ENCODE measurements at regions not wholly inside any gene's neighbourhood (a gene's known extent, or its start where the extent isn't known, plus 50 kb on each side); places are given as distances from the start of the nearest gene placed in this dataset.

- H3K27me3 ChIP-seq (replicated peaks in 1 of 4; ENCODE audit: control insufficient read depth in 3 of 4, extremely low read depth in 1 of 4, insufficient read depth in 3 of 4, low read length in 3 of 4): peaks cover 44 to 78% (median 68%) of the 10 kb centered on the region in 4 experiments
- no peak for TF ChIP-seq TBP (IDR thresholded peaks at IDR 0.05; ENCODE audit: low read depth, low read length)
- no peak for TF ChIP-seq JUND (IDR thresholded peaks at IDR 0.05; ENCODE audit: low read length)
- H2AFZ ChIP-seq (ENCODE audit: low read length): no peak overlapping the region
- H3K14ac ChIP-seq (ENCODE audit: insufficient read length): no peak overlapping the region
- no peak overlapping the region for H2BK5ac ChIP-seq (ENCODE audit: low read depth, low read length)
- H4K8ac ChIP-seq (ENCODE audit: extremely low read depth, insufficient read depth, low read length): no peak overlapping the region
- H3K4me3 ChIP-seq (ENCODE audit: extremely low read depth in 1 of 4, insufficient read depth in 2 of 4, low read depth in 3 of 4, low read length in 4 of 4): peak overlapping the region in 1 of 4 experiments; percentile 13; a peak in 1 of 8 replicates
- H3K18ac ChIP-seq (ENCODE audit: extremely low read depth, low read length): no peak overlapping the region
- no peak overlapping the region for H4K91ac ChIP-seq (replicated peaks; ENCODE audit: insufficient read length, low read length)
- no peak overlapping the region for H3K4ac ChIP-seq (replicated peaks; ENCODE audit: insufficient read length, low read depth, low read length)
- no peak overlapping the region for H3K27ac ChIP-seq (ENCODE audit: low read depth, low read length)
- H3K9ac ChIP-seq (replicated peaks in 1 of 4; ENCODE audit: extremely low read depth in 1 of 4, low read depth in 3 of 4, low read length in 3 of 4): no peak overlapping the region
- H2AK5ac ChIP-seq (ENCODE audit: low read depth, low read length): no peak overlapping the region
- H3K36me3 ChIP-seq (ENCODE audit: control insufficient read depth in 2 of 4, insufficient read depth in 4 of 4, low read length in 3 of 4): no peaks in the 10 kb centered on the region
- H3K23ac ChIP-seq (ENCODE audit: insufficient read length): no peak overlapping the region
- no peaks in the 10 kb centered on the region for H3K9me3 ChIP-seq (ENCODE audit: insufficient read depth in 2 of 2, low read depth in 1 of 2, low read length in 1 of 2)
- H2BK20ac ChIP-seq (ENCODE audit: low read length): no peak overlapping the region
- H2BK12ac ChIP-seq (ENCODE audit: low read depth, low read length): no peak overlapping the region
- H4K20me1 ChIP-seq (replicated peaks in 1 of 2; ENCODE audit: control insufficient read depth in 1 of 2, insufficient read depth in 2 of 2, low read length in 2 of 2): peaks cover 0 to 2% of the 10 kb centered on the region in 2 experiments
- no peak overlapping the region for H3K56ac ChIP-seq (replicated peaks; ENCODE audit: insufficient read length, low read depth, low read length)
- H3K79me2 ChIP-seq (ENCODE audit: control insufficient read depth in 1 of 2, insufficient read depth in 2 of 2, low read length in 2 of 2): no peaks in the 10 kb centered on the region
- H3K4me1 ChIP-seq (replicated peaks in 1 of 4; ENCODE audit: control insufficient read depth in 3 of 4, insufficient read depth in 4 of 4, low read length in 3 of 4): peaks cover 0 to 5% (median 1%) of the 10 kb centered on the region in 4 experiments; a peak in 2 of 7 replicates
- POLR2A ChIA-PET (ENCODE audit: partially characterized antibody): interaction anchor here (0.7 kb wide), 1 partner anchor 788 kb away, joined by 3 read pairs; no protein-coding TSS in a partner anchor
- H4K5ac ChIP-seq (ENCODE audit: insufficient read length, low read depth, low read length): no peak overlapping the region
- no peak overlapping the region for H2BK15ac ChIP-seq (ENCODE audit: low read length)
- WGBS, 2 experiments (ENCODE audit: extremely low coverage in 1 of 2, insufficient coverage in 1 of 2, insufficient read length in 1 of 2, insufficient replicate concordance in 2 of 2, low coverage in 1 of 2, low lambda C conversion rate in 2 of 2, missing lambda C conversion rate in 1 of 2): 60% methylated on average over 4 of the region's 5 CpGs; no CpG with 5 or more reads in 1 of the 2 experiments
- no peak for FAIRE-seq
- no peaks in the 10 kb centered on the region for H3K23me2 ChIP-seq (ENCODE audit: low read depth, low read length)
- CTCF ChIA-PET (ENCODE audit: partially characterized antibody): interaction anchor here (0.6 to 1.2 kb wide), 4 partner anchors 10 to 761 kb away, joined by 3 to 4 read pairs (median 3); no protein-coding TSS in a partner anchor
- no peak for DNase-seq (ENCODE audit: low read depth in 1 of 2, low spot score in 2 of 2)
- peak overlapping the region in 1 of 2 experiments; percentile 52; a peak in 2 of 4 replicates for H3K4me2 ChIP-seq (ENCODE audit: insufficient read depth in 1 of 2, low read depth in 2 of 2, low read length in 2 of 2)
- H2BK120ac ChIP-seq (replicated peaks; ENCODE audit: low read depth, low read length): no peak overlapping the region
- no peaks in the 10 kb centered on the region for H3K79me1 ChIP-seq (ENCODE audit: low read depth, low read length)
Observed at GRCh38 chr3:30084316-30084715, 522.1 kb upstream of the TGFBR2 start.
